GM12873 (cell line): ENCODE measurements at regions not wholly inside any gene's neighbourhood (a gene's known extent, or its start where the extent isn't known, plus 50 kb on each side); places are given as distances from the start of the nearest gene placed in this dataset.

ENCODE experiments used
- CTCF ChIP-seq: IDR thresholded peaks from 2 replicates; pipeline ENCODE4 v1.5.1; 2012; ENCODE audit warnings: low read depth, mild to moderate bottlenecking, moderate library complexity, low read length, control low read depth; ENCODE audit not compliant: insufficient read depth; ENCODE audit errors: missing control alignments

- no peak for TF ChIP-seq CTCF
Observed at GRCh38 chr10:121007264-121007663, 156.1 kb downstream of the WDR11 start.

- TF ChIP-seq CTCF: no peak
Observed at GRCh38 chr10:121015916-121016315, 164.8 kb downstream of the WDR11 start.

GRCh38 chr10:121024905-121025584 lies 173.9 kb downstream of the WDR11 start:
- TF ChIP-seq CTCF: no peak

GRCh38 chr10:121025731-121026130 lies 174.6 kb downstream of the WDR11 start:
- TF ChIP-seq CTCF: no peak

- TF ChIP-seq CTCF: no peak
Observed at GRCh38 chr10:121027371-121027770, 176.2 kb downstream of the WDR11 start.

- no peak for TF ChIP-seq CTCF
Observed at GRCh38 chr10:121032460-121032859, 181.3 kb downstream of the WDR11 start.

GRCh38 chr10:121033366-121033765 lies 182.2 kb downstream of the WDR11 start:
- no peak for TF ChIP-seq CTCF
